Type B pancreatic cell (in vitro differentiated cells): ENCODE measurements at regions not wholly inside any gene's neighbourhood (a gene's known extent, or its start where the extent isn't known, plus 50 kb on each side); places are given as distances from the start of the nearest gene placed in this dataset.

ENCODE experiments used
- DNase-seq: peaks from one replicate; pipeline ENCODE4 v3.0.0; 2021; ENCODE audit warnings: mixed read lengths; ENCODE audit not compliant: unreplicated experiment; ENCODE audit errors: extremely low spot score
- H3K27ac Mint-ChIP-seq: 2 replicates; pipeline ENCODE4 v1.8.0; 2021; ENCODE audit warnings: mild to moderate bottlenecking, mixed read lengths
- H3K27me3 Mint-ChIP-seq: 2 replicates; pipeline ENCODE4 v1.8.0; 2021; ENCODE audit warnings: mixed read lengths
- H3K36me3 Mint-ChIP-seq: 2 replicates; pipeline ENCODE4 v1.8.0; 2021; ENCODE audit warnings: mixed read lengths
- H3K4me1 Mint-ChIP-seq: one replicate; pipeline ENCODE4 v1.8.0; 2021; ENCODE audit warnings: mixed read lengths; ENCODE audit not compliant: unreplicated experiment
- H3K4me3 Mint-ChIP-seq: 2 replicates; pipeline ENCODE4 v1.8.0; 2021; ENCODE audit warnings: mild to moderate bottlenecking, mixed read lengths
- H3K9me3 Mint-ChIP-seq: 2 replicates; pipeline ENCODE4 v1.8.0; 2021; ENCODE audit warnings: mixed read lengths
- TF ChIP-seq, protein P1 (sequence below): fragments of 200-600 bp; sonication (generic); conservative IDR thresholded peaks from 2 replicates; pipeline ENCODE4 v1.5.0; 2021; ENCODE audit warnings: antibody characterized with exemption, mild to moderate bottlenecking

DNA sequence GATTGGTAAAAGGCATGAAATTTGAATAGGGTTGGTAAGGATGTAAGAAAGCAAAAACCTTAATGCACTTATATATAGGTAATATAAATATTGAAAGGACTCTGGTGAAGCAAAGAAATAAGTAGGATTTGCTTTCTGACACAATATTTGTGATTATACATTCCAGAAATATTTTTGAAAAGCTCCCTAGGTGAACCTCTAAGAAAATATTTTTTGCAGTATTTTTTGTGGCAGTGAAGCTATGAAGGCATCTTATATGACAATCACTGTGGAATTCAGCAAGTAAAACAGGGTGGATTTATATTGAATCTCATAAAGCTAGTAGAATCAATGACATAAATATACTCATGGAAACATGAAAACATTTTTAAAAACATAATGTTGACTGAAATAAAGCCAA, 119.6 kb upstream of the EPHA3 start:
- no peaks in the 10 kb centered on the region for H3K9me3 Mint-ChIP-seq
- H3K4me3 Mint-ChIP-seq, result no peak overlapping the region
- no peaks in the 10 kb centered on the region for H3K27me3 Mint-ChIP-seq
- H3K27ac Mint-ChIP-seq, result no peak overlapping the region
- no peaks in the 10 kb centered on the region for H3K4me1 Mint-ChIP-seq
- no peak for DNase-seq
- no peaks in the 10 kb centered on the region for H3K36me3 Mint-ChIP-seq
- TF ChIP-seq, protein P1, sequence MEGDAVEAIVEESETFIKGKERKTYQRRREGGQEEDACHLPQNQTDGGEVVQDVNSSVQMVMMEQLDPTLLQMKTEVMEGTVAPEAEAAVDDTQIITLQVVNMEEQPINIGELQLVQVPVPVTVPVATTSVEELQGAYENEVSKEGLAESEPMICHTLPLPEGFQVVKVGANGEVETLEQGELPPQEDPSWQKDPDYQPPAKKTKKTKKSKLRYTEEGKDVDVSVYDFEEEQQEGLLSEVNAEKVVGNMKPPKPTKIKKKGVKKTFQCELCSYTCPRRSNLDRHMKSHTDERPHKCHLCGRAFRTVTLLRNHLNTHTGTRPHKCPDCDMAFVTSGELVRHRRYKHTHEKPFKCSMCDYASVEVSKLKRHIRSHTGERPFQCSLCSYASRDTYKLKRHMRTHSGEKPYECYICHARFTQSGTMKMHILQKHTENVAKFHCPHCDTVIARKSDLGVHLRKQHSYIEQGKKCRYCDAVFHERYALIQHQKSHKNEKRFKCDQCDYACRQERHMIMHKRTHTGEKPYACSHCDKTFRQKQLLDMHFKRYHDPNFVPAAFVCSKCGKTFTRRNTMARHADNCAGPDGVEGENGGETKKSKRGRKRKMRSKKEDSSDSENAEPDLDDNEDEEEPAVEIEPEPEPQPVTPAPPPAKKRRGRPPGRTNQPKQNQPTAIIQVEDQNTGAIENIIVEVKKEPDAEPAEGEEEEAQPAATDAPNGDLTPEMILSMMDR, result no peak

DNA sequence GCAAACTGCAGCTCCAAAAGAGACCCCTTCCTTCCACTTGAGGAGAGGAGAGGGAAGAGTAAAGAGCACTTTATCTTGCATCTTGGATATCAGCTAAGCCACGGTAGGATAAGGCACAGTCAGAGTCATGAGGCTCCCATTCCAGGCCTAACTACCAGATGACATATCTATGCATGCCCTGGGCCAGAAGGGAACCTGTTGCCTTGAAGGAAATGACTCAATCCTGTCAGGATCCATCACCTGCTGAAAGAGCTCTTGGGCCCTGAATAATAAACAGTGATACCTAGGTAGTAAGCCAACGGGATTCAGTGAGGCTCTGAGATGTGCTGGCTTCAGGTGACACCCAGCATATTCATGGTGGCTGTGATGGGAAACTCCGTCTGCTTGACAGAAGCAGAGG, 118.5 kb upstream of the EPHA3 start:
- H3K9me3 Mint-ChIP-seq, result no peaks in the 10 kb centered on the region
- H3K27ac Mint-ChIP-seq, result no peak overlapping the region

DNA sequence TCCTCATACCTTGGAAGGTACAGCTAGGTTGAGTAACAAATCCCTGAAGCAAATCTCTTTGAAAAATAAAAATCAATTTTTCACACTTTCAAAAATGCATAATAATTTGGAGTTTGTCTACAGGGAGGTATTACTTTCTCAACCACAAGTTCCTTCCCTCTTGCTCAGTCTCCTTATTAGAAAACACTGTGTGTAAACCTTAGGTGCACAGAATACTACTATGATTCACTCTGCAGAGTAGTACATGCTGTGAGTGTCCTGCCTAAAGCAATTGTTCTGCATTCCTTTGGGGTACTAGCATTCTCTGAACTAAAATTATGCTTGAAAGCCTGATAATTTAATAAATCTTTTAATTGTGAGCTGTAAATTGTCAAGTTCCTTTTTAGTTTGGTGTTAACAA, 115.9 kb upstream of the EPHA3 start:
- Mint-ChIP-seq H3K9me3 (no peaks in the 10 kb centered on the region), H3K27me3 (no peaks in the 10 kb centered on the region), H3K4me1 (peaks cover under 1% of the 10 kb centered on the region), H3K27ac (no peak overlapping the region), H3K4me3 (no peak overlapping the region), H3K36me3 (no peaks in the 10 kb centered on the region)
- TF ChIP-seq, protein P1, result no peak
- no peak for DNase-seq

More for the DNA sequence above, 118.5 kb upstream of the EPHA3 start:
- TF ChIP-seq, protein P1, result no peak
- no peak overlapping the region for H3K4me3 Mint-ChIP-seq
- no peaks in the 10 kb centered on the region for H3K36me3 Mint-ChIP-seq
- DNase-seq, result no peak
- H3K4me1 Mint-ChIP-seq, result no peaks in the 10 kb centered on the region
- no peaks in the 10 kb centered on the region for H3K27me3 Mint-ChIP-seq

DNA sequence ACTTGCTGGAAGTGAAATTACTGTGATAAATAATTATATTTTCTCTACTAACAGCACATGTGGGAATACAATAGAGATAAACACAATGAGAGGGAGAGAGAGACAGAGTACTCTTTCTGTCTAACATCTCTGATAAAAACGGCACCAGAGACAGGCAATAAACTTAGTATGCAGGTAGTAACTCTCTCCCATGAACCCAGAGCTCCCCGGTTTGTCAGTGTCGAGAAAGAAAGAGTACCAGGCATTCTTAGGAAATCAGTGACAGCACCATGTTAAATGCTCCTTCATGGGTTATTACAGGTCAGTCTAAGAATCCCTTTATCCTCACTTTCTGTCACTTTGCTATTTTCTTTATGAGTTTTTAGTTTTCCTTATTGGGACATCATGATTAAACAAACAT, 110.7 kb upstream of the EPHA3 start:
- no peak overlapping the region for H3K27ac Mint-ChIP-seq
- H3K4me1 Mint-ChIP-seq, result peaks cover 4% of the 10 kb centered on the region
- TF ChIP-seq, protein P1, result no peak
- H3K9me3 Mint-ChIP-seq, result no peaks in the 10 kb centered on the region
- DNase-seq, result no peak
- H3K27me3 Mint-ChIP-seq, result no peaks in the 10 kb centered on the region
- no peak overlapping the region for H3K4me3 Mint-ChIP-seq
- no peaks in the 10 kb centered on the region for H3K36me3 Mint-ChIP-seq

DNA sequence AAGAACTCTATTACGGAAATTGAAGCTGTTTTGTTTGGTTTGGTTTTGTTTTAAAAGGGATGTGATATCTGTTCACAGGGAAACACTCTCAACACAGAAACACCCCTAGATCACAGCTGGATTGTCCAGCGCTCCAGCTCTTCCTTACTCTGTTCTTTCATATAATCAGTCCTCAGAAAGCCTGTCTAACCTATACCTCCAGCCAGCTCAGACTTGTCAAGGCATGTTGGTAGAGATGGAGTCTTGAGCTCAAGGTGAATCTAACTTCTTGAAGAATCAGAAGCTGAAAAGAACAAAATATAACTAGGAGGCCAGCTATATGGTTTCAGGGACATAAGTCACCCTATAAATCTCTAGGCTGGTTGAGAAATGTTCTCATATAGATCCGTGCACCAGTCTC, 110.2 kb upstream of the EPHA3 start:
- Mint-ChIP-seq H3K9me3 (no peaks in the 10 kb centered on the region), H3K36me3 (no peaks in the 10 kb centered on the region), H3K27me3 (no peaks in the 10 kb centered on the region), H3K4me1 (peaks cover 4% of the 10 kb centered on the region), H3K4me3 (no peak overlapping the region), H3K27ac (no peak overlapping the region)
- TF ChIP-seq, protein P1, result no peak
- DNase-seq, result no peak

DNA sequence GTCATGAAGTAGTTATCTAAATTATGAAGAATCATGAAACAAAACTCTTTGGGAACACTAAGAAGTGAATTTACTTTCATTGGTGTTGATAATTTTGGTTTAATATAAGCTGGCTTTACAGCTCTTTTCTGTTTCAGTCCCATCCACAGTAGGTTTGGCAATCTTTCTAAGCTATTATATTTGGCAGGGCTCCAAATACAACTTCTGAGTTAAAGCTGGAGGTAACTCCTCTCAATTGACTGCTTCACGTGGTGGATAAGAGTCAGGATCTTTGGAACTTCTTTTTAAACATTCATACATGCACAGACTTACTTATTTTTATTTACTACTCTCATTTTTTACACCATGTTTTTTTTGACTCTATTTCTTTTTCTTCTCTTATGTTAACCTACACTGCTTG, 106.5 kb upstream of the EPHA3 start:
- H3K27me3 Mint-ChIP-seq, result no peaks in the 10 kb centered on the region
- no peak for DNase-seq
- no peaks in the 10 kb centered on the region for H3K36me3 Mint-ChIP-seq
- TF ChIP-seq, protein P1, result no peak
- H3K4me3 Mint-ChIP-seq, result no peak overlapping the region
- H3K4me1 Mint-ChIP-seq, result peaks cover 4% of the 10 kb centered on the region
- H3K9me3 Mint-ChIP-seq, result peaks cover 3% of the 10 kb centered on the region
- no peak overlapping the region for H3K27ac Mint-ChIP-seq
